HG03135 (cell line): ENCODE measurements at regions not wholly inside any gene's neighbourhood (a gene's known extent, or its start where the extent isn't known, plus 50 kb on each side); places are given as distances from the start of the nearest gene placed in this dataset.

ENCODE experiments used
- ATAC-seq: cut with Tn5 transposase; IDR thresholded peaks from one replicate; pipeline ENCODE4 v1.9.1; 2021; ENCODE audit warnings: mild to moderate bottlenecking, moderate library complexity; ENCODE audit not compliant: unreplicated experiment

DNA sequence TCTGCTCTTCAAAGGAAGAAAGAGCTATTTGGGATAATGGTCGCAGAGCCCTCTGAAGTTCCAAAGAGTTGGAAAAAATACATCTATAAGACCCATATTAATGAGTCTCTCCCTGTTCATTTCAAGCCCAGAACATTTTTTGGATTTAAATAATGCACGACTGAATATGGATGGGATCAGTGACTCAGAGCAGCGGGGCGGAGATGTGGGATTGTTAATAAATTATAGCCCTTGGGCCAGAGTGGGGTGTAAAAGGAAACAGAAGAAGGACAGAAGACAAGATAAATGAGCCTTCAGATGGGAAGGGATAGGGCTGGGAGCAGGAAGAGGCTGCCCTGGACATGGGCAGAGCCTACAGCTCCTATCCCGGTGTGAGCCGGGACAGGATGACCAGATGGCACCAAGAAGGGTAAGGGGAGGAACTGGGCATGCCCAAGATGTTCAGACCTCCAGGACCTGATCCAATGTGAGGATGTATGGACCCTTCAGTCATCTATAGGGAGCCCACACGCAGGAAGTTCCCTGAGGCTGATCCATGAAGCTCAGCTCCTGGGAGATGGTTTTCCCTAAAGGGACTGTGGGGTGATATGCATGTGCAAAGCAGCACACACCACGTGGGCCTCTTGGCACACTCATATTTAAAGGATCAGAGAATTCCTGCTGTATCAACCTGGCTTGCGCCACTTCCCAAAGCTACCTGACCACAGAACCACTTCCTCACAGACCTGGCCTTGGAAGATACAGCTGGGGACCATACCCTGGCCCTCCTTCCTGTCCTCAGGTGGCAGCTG lies 96.1 kb upstream of the PLXNA4 start:
- ATAC-seq = no peak

DNA sequence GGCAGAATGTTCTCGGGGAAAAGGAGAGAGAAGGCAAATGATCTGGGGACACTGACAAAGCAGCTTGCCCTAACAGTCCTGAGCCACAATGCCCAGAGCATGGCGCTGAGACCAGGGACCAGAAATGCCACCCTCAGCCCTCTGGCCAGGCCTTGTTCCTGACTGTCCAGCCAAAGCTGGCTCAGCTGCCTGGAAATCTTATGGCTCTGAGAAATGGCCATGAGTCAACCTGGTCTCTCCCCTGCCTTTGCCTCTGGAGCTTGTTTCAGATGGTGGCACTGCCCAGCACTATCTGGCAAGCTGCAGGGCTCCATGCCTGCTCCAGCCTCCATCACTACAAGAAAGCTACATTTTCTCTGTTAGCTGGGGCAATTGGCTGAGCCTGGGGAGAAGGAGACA lies 90.5 kb upstream of the PLXNA4 start:
- ATAC-seq = no peak

DNA sequence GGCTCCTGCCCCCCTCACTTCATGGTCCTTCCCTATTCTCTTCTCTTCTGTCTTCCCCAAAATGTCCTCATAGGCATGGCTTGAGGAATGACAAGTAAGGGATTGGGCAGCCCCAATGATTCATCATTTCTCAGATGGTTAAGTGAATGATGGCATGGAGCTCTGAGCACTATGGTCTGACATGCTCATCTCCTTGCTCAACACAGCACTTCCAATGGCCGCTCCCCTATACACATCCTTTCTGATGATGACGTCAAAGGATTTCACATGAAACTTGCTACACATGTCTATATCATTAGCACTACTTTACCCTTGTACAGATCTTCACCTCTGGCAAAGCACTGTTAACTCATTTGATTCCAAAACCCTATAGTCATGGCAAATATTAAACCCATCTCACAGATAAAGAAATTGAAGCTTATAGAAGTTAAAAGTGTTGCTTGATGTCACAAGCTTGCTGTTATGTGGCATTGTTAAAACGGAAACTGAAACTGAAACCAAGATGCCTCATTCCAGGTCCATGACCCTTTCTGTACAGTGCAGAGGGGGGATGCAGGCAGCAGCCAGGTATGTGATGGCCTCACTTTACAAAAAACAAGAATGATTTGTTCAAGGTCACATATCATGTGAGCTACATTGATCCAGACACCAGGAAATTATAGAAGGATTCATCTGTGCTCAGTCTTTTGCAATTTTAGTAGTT lies 90.0 kb upstream of the PLXNA4 start:
- ATAC-seq = no peak

DNA sequence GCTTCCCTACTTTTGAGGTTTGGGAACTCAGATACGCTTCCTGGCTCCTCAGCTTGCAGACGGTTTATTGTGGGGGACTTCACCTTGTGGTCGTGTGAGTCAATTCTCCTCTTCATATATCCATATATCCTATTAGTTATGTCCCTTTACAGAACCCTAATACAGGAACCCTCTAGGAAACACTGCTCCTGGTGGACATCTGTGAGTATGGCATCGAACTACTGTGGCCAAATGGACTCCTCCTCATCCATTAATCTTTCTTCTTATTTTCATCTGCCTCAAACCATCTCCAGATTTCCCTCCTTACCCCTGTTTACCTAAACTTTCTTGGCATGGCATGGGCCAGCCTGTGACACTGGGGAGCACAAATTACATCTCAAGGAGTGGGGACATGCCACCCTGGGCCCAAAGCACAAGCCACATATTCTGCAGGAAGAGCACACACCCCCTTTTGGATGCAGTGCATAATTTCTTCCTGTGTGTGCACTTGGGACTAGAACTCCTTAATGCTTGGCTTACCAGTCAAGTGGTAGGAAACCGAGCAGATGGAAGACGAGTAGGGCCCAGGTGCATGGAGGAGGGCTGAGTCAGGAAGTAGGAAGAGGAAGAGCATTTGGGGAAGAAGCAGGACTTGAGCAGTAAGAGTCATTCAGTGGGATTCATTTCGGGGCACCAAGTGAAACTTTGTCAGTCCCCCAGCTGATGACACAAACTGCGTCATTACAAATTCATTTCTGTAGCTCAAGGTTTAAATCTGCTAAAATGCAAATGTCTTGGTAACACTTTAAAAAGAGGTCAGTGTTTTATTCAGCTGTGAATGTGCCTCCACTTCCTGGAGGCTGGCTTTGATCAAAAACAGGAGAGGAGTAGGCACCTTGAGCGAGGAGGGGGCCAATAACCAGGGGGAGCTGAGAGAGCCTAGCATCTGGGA lies 80.8 kb upstream of the PLXNA4 start:
- no peak for ATAC-seq

DNA sequence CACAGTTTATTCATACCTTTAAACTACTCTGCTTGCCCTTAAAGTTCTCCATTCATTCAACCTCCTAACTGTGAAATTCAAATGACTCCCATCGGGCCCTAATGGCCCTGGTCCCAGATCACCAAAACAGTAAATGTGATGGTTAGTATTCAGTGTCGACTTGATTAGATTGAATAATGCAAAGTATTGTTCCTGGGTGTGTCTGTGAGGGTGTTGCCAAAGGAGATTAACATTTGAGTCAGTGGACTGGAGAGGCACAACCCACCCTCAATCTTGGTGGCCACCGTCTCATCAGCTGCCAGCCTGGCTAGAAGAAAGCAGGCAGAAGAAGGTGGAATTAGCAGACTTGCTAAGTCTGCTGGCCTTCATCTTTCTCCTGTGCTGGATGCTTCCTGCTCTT lies 80.1 kb upstream of the PLXNA4 start:
- no peak for ATAC-seq

DNA sequence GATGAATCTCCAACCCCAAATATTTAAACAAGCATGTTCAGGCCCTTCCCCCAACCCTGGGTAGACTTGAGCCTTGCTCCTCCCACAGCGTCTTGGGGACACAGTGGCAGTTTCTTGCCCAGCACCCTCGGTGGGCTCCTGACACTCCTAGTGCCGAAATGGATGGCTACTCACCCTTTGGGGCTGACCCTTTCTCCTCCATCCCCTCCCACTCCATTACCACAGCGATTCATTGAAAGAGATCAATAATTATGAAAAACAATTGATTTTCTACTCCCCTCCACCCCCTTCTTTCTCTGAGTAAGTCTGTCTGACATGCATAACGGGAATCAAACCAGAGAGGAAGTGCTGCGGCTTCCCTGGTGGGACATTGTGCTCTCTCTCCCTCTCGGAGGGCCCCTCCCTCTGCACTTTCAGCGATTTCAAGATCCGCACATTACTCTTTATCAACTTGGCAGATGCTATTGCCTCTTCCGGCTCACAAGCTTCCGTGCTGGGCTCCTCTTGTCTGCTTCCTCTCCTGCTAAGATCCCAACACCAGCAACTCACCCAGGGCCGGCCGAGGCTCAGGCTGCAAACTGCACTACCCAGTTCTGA lies 79.0 kb upstream of the PLXNA4 start:
- ATAC-seq = no peak

DNA sequence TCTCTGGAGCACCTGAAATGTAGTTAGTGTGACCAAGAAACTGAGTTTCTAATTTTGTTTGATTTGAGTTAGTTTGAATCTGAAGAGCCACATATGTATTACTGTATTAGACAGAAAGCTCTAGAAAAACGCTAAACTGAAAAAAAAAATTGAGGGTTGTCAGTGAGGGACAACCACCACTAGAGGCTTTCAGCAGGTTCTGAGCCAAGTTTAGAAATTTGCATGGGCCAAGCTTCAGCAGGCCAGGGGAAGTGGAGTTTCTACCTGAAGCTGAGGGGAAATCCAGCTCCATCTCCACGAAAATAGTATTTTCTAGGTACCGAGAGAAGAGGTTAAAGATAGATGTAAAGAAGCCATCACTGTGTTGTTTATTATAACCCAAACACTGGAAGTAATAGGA lies 77.9 kb upstream of the PLXNA4 start:
- ATAC-seq = peak; percentile 77

DNA sequence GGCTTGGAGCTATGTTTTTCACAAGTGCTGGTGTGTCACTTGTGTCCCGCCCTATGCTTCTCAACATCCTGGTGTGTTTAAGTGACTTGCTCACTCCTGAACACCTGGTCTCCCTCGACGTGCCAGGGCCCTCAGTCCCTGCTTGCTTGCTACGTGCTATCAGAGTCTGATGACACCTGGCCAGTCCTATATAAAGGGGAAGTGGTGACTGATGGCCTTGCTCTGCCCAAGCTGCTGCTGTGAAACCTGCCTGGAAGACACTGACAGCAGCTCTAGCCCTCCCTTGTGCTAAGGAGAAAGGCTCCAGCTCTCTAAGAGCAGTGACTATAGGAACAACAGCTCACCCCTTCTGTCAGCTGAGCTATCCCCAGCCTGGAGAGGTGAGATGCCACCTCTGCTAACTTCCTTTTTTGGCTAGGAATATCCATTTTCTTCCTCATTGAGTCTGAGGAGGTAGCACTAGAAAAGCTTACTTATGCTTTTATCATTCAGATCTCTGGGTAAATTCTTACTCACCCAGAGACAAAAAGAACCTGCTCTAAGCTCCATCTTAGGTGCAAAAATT lies 77.2 kb upstream of the PLXNA4 start:
- peak; percentile 51 for ATAC-seq

DNA sequence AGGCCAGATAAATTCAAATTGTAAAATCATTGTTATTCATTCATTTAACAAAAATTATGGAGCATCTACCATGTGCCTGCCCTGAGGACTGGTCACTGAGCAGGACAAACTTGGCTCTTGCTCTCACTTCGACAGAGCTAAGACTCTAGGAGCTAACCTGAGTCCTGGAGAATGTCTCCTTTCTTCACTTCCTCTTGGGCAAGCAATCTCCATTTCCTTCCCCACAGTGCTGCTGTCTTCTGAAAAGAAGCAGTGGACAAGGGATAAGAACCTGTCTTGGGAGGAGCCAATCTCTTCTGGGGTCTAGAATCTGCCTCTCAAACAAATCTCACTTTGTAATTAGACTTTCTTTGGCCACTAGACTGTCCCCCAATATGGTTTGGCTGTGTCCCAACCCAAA lies 76.2 kb upstream of the PLXNA4 start:
- ATAC-seq = no peak

DNA sequence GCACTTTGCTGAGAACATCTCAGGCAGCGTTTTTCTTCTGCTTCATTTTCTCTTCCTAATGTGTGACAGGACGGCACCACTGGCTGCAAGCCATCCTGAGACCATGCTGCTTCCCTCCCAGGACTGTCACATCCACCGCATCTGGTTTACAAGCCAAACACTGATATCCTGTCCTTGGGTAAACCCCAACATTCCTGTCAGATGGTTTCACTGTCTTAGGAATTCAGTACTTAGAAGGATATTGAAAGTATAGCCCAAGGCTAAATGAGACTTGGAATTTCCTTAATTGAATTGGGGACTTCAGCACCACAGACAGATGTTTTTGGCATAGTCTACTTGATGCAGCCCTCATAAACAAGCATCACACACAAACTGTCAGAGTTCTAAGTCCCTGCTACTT lies 74.2 kb upstream of the PLXNA4 start:
- no peak for ATAC-seq

DNA sequence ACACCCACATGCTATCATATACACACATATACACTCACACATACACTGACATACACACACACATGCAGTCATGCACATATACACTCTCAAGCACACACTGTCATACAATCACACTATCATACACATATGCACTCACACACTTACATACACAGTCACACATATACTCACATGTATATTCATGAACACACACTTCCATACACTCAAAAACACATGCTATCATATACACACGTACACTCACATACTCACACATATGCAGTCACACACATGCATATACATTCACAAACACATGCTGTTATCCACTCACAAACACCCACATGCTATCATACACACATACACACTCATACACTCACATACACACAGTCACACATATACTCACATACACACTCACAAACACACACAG lies 71.0 kb upstream of the PLXNA4 start:
- no peak for ATAC-seq

DNA sequence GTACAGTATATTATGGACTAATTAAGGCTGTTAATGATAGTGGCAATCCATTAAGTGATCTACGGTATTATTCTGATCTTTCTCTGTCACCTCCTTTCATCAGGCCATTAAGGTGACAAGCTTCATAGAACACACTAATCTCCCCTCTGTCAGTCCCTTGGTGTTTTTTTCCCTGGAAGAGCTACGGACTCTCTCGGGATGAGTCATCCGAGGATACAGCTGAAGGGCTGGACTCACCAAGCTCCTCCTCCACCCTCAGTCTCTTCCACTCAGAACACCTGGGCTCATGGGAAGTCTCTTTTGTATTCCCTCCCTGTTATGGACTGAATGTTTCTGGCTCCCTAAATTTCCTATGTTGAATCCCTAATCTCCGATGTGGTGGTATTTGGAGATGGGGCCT lies 69.8 kb upstream of the PLXNA4 start:
- ATAC-seq = no peak

DNA sequence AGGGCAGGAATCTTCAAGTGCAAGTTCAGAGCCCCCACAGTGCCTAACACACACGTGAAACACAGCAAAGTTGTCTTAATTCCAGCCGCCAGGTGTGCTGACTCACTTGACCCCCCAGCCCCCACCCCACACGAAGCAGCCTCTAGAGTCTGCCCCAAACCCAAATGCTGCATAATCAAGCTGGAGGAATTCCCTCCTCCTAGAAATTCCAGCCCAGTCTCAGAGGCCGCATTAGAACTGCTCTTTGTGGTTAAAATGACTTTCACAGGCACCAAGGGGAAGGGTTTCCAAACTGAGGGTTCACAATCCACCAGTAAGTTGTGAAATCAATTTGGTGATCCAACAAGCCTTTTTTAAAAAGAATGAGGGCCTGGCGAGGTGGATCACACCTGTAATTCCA lies 67.0 kb upstream of the PLXNA4 start:
- ATAC-seq = no peak

DNA sequence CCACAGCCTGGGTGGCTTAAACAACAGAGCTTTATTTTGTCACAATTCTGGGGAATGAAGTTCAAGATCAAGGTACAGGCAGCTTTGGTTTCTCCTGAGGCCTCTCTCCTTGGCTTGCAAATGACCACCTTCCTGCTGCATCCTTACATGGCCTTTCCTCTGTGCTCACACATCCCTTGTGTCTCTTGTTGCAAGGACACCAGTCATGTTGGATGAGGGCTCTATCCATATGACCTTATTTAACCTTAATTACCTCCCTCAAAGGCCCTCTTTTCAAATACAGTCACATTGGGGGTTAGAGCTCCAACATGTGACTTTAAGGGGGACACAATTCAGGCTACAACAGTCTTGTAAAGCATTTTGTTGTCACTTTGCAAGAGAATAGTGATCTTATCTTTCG lies 65.0 kb upstream of the PLXNA4 start:
- ATAC-seq = no peak

DNA sequence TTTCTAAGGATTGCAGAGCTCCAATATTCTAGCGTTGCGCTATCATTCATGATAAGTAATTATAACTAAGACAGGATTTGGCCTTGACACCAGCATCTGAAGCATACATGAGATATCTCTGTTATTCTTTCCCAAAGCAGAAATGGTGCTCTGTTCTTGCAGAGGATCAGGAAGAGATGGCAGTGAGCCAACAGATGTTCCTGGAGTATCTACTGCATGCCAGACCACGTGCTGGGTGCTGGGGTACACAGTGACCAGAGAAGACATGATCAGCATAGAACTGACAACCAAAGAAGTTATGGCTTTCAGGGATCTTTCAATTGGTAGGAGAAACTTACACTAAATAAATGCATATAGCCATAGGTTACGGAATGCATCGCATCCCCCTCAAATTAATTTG lies 63.7 kb upstream of the PLXNA4 start:
- ATAC-seq = no peak

DNA sequence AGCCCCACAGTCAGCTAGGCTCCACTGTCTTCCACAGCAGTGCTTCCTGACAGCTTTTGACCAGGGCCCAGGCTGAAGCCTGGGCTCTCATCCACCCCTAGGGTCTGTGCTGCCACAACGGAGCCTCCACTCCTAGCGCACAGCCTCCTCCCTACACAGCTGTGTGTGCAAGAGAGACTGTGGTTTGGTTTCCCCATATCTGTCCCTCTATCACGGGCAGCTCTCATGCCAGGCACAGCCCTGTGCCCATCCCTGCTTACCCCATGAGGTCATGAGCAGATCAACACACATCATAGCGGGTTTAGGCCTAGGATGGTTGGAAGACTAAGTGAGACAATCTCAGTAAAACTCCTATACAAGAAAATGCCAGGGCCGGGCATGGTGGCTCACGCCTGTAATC lies 61.7 kb upstream of the PLXNA4 start:
- no peak for ATAC-seq

DNA sequence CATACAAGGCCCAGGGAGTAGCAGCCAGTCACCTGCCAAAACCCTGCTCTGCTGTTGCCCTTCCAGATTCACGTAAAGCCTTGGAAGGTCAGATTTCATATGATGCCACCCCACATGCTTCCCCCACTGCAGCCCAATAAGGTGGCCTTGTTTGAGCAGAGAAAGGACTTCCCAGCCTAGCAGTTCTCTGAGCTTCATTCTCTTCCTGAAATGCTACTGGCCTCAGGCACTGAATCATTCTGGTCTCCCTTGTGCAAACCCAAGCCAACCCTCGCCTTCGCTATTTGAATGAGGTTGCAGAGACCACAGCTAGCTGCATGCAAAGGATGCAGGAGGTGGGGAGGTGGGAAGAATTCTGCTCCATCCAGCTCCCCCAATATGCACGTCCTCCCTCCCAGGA lies 60.3 kb upstream of the PLXNA4 start:
- ATAC-seq = no peak

DNA sequence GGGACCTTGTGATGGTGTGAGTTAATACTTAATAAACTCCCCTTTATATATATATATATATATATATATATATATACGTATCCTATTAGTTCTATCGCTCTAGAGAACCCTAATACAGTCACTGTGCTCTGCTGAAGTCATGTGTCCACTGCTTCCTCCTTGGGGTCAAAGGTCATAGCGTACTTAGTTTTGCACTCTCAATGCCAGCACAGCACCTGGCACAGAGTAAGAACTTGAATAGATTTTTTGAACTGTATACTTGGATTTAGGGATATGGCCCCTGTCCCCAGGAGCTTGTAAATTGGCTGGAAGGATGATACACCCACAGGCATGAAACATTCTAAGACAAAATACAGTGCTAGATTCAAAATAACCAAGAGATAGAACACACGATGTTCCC lies 58.9 kb upstream of the PLXNA4 start:
- no peak for ATAC-seq

DNA sequence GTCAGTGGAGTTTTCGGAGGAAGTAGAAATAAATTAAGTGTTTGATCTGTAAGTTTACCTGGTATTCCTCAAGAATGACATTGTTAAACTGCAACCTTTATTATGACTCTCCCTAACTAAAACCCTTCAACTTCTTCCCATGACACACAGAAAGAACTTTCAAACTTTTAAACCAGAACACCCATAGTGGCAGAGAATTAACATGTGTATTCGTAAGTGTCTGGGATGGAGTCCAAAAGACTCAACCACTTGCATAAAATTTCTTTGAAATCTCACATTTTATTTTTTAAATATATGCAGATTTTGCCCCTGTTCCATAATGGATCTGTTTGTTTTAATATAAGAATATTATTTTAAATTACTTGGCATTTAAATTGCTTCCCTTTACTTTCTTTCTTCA lies 54.6 kb upstream of the PLXNA4 start:
- no peak for ATAC-seq
